H9 (cell line): ENCODE measurements at regions not wholly inside any gene's neighbourhood (a gene's known extent, or its start where the extent isn't known, plus 50 kb on each side); places are given as distances from the start of the nearest gene placed in this dataset.

Experiments
- DNase-seq: peaks from one replicate; pipeline ENCODE4 v3.0.0-alpha.2; 2017
- H2AFZ ChIP-seq: one replicate; pipeline ENCODE4 v1.6.1; 2013; ENCODE audit warnings: mild to moderate bottlenecking, low read length, control low read depth, moderate library complexity
- H2AK5ac ChIP-seq: 2 replicates; pipeline ENCODE4 v1.6.1; 2013; ENCODE audit warnings: low read length, control low read depth, mixed read lengths; ENCODE audit not compliant: insufficient read length
- H2BK120ac ChIP-seq: one replicate; pipeline ENCODE4 v1.6.1; 2013; ENCODE audit warnings: low read depth, mild to moderate bottlenecking, low read length, control low read depth, inconsistent platforms; ENCODE audit not compliant: poor library complexity, severe bottlenecking
- H2BK12ac ChIP-seq: 2 replicates; pipeline ENCODE4 v1.6.1; 2013; ENCODE audit warnings: low read length, control low read depth, mixed read lengths, low read depth; ENCODE audit not compliant: insufficient read length
- H2BK15ac ChIP-seq: 2 replicates; pipeline ENCODE4 v1.6.1; 2013; ENCODE audit warnings: low read depth, low read length, control low read depth
- H2BK20ac ChIP-seq: one replicate; pipeline ENCODE4 v1.6.1; 2013; ENCODE audit warnings: low read depth, mild to moderate bottlenecking, low read length, control low read depth, inconsistent platforms; ENCODE audit not compliant: poor library complexity, severe bottlenecking
- H2BK5ac ChIP-seq: 2 replicates; pipeline ENCODE4 v1.6.1; 2013; ENCODE audit warnings: low read length, control low read depth, mixed read lengths; ENCODE audit not compliant: insufficient read length
- H3K14ac ChIP-seq: 2 replicates; pipeline ENCODE4 v1.6.1; 2013; ENCODE audit warnings: low read length, control low read depth; ENCODE audit not compliant: insufficient read depth
- H3K18ac ChIP-seq: 2 replicates; pipeline ENCODE4 v1.6.1; 2013; ENCODE audit warnings: low read depth, mild to moderate bottlenecking, mixed read lengths, low read length, control low read depth; ENCODE audit not compliant: insufficient read length
- H3K23ac ChIP-seq: 2 replicates; pipeline ENCODE4 v1.6.1; 2013; ENCODE audit warnings: low read length, control low read depth, mixed read lengths, low read depth; ENCODE audit not compliant: insufficient read length
- H3K23me2 ChIP-seq: 2 replicates; pipeline ENCODE4 v1.6.1; 2013; ENCODE audit warnings: low read depth, mild to moderate bottlenecking, mixed read lengths, low read length, control low read depth; ENCODE audit not compliant: insufficient read length, poor library complexity, severe bottlenecking
- H3K27ac ChIP-seq: 2 replicates; pipeline ENCODE4 v1.5.1; 2013; ENCODE audit warnings: low read length, control low read depth, mixed read lengths, low read depth; ENCODE audit not compliant: insufficient read length
- H3K27me3 ChIP-seq: 2 replicates; pipeline ENCODE4 v1.6.1; 2013; ENCODE audit warnings: low read length, control low read depth, inconsistent platforms; ENCODE audit not compliant: insufficient read depth
- H3K4ac ChIP-seq: 2 replicates; pipeline ENCODE4 v1.6.1; 2013; ENCODE audit warnings: low read depth, mild to moderate bottlenecking, control low read depth, inconsistent platforms, low read length, moderate library complexity
- H3K4me1 ChIP-seq: 2 replicates; pipeline ENCODE4 v1.6.1; 2013; ENCODE audit warnings: low read length, control low read depth, inconsistent platforms; ENCODE audit not compliant: insufficient read depth
- H3K4me2 ChIP-seq: 2 replicates; pipeline ENCODE4 v1.6.1; 2013; ENCODE audit warnings: low read length, control low read depth, mixed read lengths; ENCODE audit not compliant: insufficient read length, insufficient read depth
- H3K56ac ChIP-seq: 2 replicates; pipeline ENCODE4 v1.6.1; 2013; ENCODE audit warnings: low read depth, mild to moderate bottlenecking, mixed read lengths, low read length, control low read depth; ENCODE audit not compliant: insufficient read length
- H3K79me1 ChIP-seq: 2 replicates; pipeline ENCODE4 v1.6.1; 2013; ENCODE audit warnings: low read depth, mild to moderate bottlenecking, moderate library complexity, low read length, control low read depth, inconsistent platforms; ENCODE audit not compliant: insufficient read depth, poor library complexity, severe bottlenecking
- H3K79me2 ChIP-seq: 2 replicates; pipeline ENCODE4 v1.6.1; 2013; ENCODE audit warnings: low read length, control low read depth, inconsistent platforms; ENCODE audit not compliant: insufficient read depth
- H3K9ac ChIP-seq: 2 replicates; pipeline ENCODE4 v1.6.1; 2013; ENCODE audit warnings: low read length, control low read depth, mixed read lengths; ENCODE audit not compliant: insufficient read length; ENCODE audit errors: extremely low read depth
- H3K9me3 ChIP-seq: one replicate; pipeline ENCODE4 v1.6.1; 2013; ENCODE audit warnings: low read depth, low read length, inconsistent platforms; ENCODE audit not compliant: control insufficient read depth
- H3T11ph ChIP-seq: one replicate; pipeline ENCODE4 v1.6.1; 2013; ENCODE audit warnings: mild to moderate bottlenecking, low read length, control low read depth, inconsistent platforms
- H4K20me1 ChIP-seq: one replicate; pipeline ENCODE4 v1.6.1; 2013; ENCODE audit not compliant: control insufficient read depth, insufficient read length, insufficient read depth
- H4K5ac ChIP-seq: 2 replicates; pipeline ENCODE4 v1.6.1; 2013; ENCODE audit warnings: low read depth, mild to moderate bottlenecking, mixed read lengths, low read length, control low read depth; ENCODE audit not compliant: insufficient read length
- H4K8ac ChIP-seq: replicated peaks from 2 replicates; pipeline ENCODE4 v1.6.1; 2013; ENCODE audit warnings: low read length, control low read depth, mixed read lengths, low read depth; ENCODE audit not compliant: insufficient read length
- H4K91ac ChIP-seq: 2 replicates; pipeline ENCODE4 v1.6.1; 2013; ENCODE audit warnings: low read depth, mild to moderate bottlenecking, moderate library complexity, mixed read lengths, low read length, control low read depth; ENCODE audit not compliant: insufficient read length
- H3K27ac Mint-ChIP-seq, 3 experiments: 2 replicates in 2 of 3; 3 replicates in 1 of 3; pipeline ENCODE4 v1.8.0; 2020 to 2021; ENCODE audit warnings: mixed read lengths in 3 of 3, mild to moderate bottlenecking in 1 of 3, moderate library complexity in 1 of 3
- H3K27me3 Mint-ChIP-seq: 2 replicates; pipeline ENCODE4 v1.8.0; 2021; ENCODE audit warnings: low read depth, mild to moderate bottlenecking, moderate library complexity, mixed read lengths
- H3K36me3 Mint-ChIP-seq, 3 experiments: 2 replicates in 2 of 3; 3 replicates in 1 of 3; pipeline ENCODE4 v1.8.0; 2020 to 2021; ENCODE audit warnings: low read depth in 3 of 3, mixed read lengths in 3 of 3; ENCODE audit not compliant: insufficient read depth in 1 of 3
- H3K4me1 Mint-ChIP-seq, 2 experiments: 2 replicates each; pipeline ENCODE4 v1.8.0; 2020; ENCODE audit warnings: mixed read lengths in 2 of 2
- H3K4me3 Mint-ChIP-seq, 2 experiments: 2 replicates in 1 of 2; 3 replicates in 1 of 2; pipeline ENCODE4 v1.8.0; 2020 to 2021; ENCODE audit warnings: mild to moderate bottlenecking in 2 of 2, mixed read lengths in 2 of 2, moderate library complexity in 1 of 2
- H3K9me3 Mint-ChIP-seq, 2 experiments: 2 replicates in 1 of 2; 3 replicates in 1 of 2; pipeline ENCODE4 v1.8.0; 2020; ENCODE audit warnings: mild to moderate bottlenecking in 2 of 2, mixed read lengths in 2 of 2, moderate library complexity in 1 of 2
- WGBS: extraction: QIAGEN DNeasy Blood & Tissue Kit; methylation state at CpG from one replicate; pipeline ENCODE4 v1.1.7; 2013; ENCODE audit warnings: missing lambda C conversion rate, low lambda C conversion rate, mixed read lengths; ENCODE audit not compliant: insufficient read length; ENCODE audit errors: extremely low coverage; 5-methylcytosine and 5-hydroxymethylcytosine counted together
- TF ChIP-seq, protein P1 (sequence below): fragments of 200-600 bp; sonication (generic); conservative IDR thresholded peaks from 3 replicates; pipeline ENCODE4 v1.8.0; 2021; ENCODE audit warnings: antibody characterized with exemption, mild to moderate bottlenecking

DNA sequence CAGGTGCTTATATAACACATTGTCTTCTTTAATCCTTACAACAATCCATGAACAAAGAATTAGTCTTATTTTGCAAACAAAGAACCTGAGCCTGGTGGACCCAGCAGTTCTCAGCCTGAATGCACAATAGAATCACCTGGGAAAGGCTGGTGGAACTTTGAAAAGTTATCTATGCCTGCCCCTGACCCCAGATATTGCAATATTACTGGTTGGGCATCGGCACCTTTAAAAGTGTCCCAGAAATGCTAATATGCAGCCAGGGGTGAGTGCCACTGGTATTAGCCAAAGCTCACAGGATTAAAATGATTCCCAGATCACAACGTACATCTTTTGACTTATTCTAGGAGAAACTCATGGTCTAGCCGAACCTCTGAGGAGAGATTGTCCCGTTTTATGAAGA is 268.8 kb downstream of the KLF5 start:
- no peak overlapping the region for H3K27ac Mint-ChIP-seq
- H4K91ac ChIP-seq = no peak overlapping the region
- no CpG with 5 or more reads among the region's 4 CpGs for WGBS

More for the DNA sequence above, 268.8 kb downstream of the KLF5 start:
- H3K4me3 Mint-ChIP-seq = no peak overlapping the region
- Histone ChIP-seq H3K9ac (no peak overlapping the region), H4K5ac (no peak overlapping the region), H3K27me3 (no peaks in the 10 kb centered on the region), H2BK120ac (no peak overlapping the region), H2BK5ac (no peak overlapping the region), H3K4ac (no peak overlapping the region), H2AK5ac (no peak overlapping the region), H2AFZ (no peak overlapping the region), H3K14ac (no peak overlapping the region), H3K9me3 (no peaks in the 10 kb centered on the region), H2BK15ac (no peak overlapping the region), H4K20me1 (no peaks in the 10 kb centered on the region), H3K79me2 (no peaks in the 10 kb centered on the region), H3K27ac (no peak overlapping the region), H3K23ac (no peak overlapping the region), H3K4me2 (no peak overlapping the region), H3K18ac (no peak overlapping the region), H3T11ph (no peak overlapping the region), H3K4me1 (peaks cover 3% of the 10 kb centered on the region; the same call in 1 of the 2 replicates), H2BK20ac (peak overlapping the region; percentile 75), H4K8ac (no peak overlapping the region), H2BK12ac (no peak overlapping the region), H3K56ac (no peak overlapping the region), H3K79me1 (no peaks in the 10 kb centered on the region), H3K23me2 (no peaks in the 10 kb centered on the region)
- peaks cover 12 to 13% of the 10 kb centered on the region in 2 experiments for H3K4me1 Mint-ChIP-seq
- TF ChIP-seq, protein P1, sequence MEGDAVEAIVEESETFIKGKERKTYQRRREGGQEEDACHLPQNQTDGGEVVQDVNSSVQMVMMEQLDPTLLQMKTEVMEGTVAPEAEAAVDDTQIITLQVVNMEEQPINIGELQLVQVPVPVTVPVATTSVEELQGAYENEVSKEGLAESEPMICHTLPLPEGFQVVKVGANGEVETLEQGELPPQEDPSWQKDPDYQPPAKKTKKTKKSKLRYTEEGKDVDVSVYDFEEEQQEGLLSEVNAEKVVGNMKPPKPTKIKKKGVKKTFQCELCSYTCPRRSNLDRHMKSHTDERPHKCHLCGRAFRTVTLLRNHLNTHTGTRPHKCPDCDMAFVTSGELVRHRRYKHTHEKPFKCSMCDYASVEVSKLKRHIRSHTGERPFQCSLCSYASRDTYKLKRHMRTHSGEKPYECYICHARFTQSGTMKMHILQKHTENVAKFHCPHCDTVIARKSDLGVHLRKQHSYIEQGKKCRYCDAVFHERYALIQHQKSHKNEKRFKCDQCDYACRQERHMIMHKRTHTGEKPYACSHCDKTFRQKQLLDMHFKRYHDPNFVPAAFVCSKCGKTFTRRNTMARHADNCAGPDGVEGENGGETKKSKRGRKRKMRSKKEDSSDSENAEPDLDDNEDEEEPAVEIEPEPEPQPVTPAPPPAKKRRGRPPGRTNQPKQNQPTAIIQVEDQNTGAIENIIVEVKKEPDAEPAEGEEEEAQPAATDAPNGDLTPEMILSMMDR = no peak
- H3K9me3 Mint-ChIP-seq = no peaks in the 10 kb centered on the region
- H3K27me3 Mint-ChIP-seq = no peaks in the 10 kb centered on the region
- no peak for DNase-seq
- no peaks in the 10 kb centered on the region for H3K36me3 Mint-ChIP-seq
